Hepatocyte (in vitro differentiated cells): ENCODE measurements at regions not wholly inside any gene's neighbourhood (a gene's known extent, or its start where the extent isn't known, plus 50 kb on each side); places are given as distances from the start of the nearest gene placed in this dataset.

ENCODE experiments used
- EZH2 ChIP-seq: fragments of 200-600 bp; sonication (generic); IDR thresholded peaks from 2 replicates; pipeline ENCODE4 v1.6.1; 2016; ENCODE audit warnings: antibody characterized with exemption, mild to moderate bottlenecking, borderline replicate concordance
- EZH2phosphoT487 ChIP-seq: fragments of 200-600 bp; sonication (generic); IDR thresholded peaks from one replicate; pipeline ENCODE4 v1.6.1; 2018; ENCODE audit warnings: antibody characterized with exemption, mild to moderate bottlenecking, low read depth, moderate library complexity; ENCODE audit not compliant: unreplicated experiment, severe bottlenecking
- TF ChIP-seq, protein P1 (sequence below): fragments of 200-600 bp; sonication (generic); IDR thresholded peaks from 2 replicates; pipeline ENCODE4 v1.5.1; 2016; ENCODE audit warnings: antibody characterized with exemption, mild to moderate bottlenecking; ENCODE audit not compliant: poor library complexity

DNA sequence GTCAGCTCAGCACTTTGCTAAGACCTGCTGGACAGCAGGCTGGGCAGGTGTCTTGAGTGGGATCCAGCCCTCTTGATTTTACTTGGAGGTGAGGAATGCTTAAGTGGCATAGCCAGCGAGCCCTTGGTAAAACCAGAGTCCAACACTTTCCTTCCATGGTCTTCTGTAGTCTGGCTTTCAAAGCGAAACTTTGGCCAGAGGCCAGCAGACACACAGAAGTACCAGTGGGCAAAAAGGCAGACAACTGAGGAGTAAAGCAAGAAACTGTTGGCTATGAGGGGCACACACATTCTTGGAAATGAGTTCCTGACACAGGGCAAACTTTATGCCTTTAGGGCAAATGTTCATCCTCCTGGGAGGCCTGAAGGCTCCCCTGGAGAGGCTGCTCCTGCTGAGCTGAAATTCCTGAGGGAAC lies 281.0 kb upstream of the POU3F1 start:
- TF ChIP-seq, protein P1, sequence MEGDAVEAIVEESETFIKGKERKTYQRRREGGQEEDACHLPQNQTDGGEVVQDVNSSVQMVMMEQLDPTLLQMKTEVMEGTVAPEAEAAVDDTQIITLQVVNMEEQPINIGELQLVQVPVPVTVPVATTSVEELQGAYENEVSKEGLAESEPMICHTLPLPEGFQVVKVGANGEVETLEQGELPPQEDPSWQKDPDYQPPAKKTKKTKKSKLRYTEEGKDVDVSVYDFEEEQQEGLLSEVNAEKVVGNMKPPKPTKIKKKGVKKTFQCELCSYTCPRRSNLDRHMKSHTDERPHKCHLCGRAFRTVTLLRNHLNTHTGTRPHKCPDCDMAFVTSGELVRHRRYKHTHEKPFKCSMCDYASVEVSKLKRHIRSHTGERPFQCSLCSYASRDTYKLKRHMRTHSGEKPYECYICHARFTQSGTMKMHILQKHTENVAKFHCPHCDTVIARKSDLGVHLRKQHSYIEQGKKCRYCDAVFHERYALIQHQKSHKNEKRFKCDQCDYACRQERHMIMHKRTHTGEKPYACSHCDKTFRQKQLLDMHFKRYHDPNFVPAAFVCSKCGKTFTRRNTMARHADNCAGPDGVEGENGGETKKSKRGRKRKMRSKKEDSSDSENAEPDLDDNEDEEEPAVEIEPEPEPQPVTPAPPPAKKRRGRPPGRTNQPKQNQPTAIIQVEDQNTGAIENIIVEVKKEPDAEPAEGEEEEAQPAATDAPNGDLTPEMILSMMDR: no peak
- no peak for TF ChIP-seq EZH2
- no peak for TF ChIP-seq EZH2phosphoT487
